NCI-H2196 treated with DMSO at 0.1 percent for 48 hours (cell line): ENCODE measurements at regions not wholly inside any gene's neighbourhood (a gene's known extent, or its start where the extent isn't known, plus 50 kb on each side); places are given as distances from the start of the nearest gene placed in this dataset.
"Not testable (repeated sequence)": the region's sequence is repeated elsewhere in the genome, so short reads cannot be mapped to it uniquely, and the experiment has no call there.

Source experiments
- DNase-seq: peaks from one replicate; lab custom pipeline; 2025; ENCODE audit not compliant: unreplicated experiment; lab: John Stamatoyannopoulos, UW

- DNase-seq = no peak
Observed at GRCh38 chr13:71017607-71018006, 849.4 kb downstream of the DACH1 start.

GRCh38 chr13:71015516-71015915, 851.5 kb downstream of the DACH1 start:
- no peak for DNase-seq

- no peak for DNase-seq
Observed at GRCh38 chr13:71015021-71015420, 852.0 kb downstream of the DACH1 start.

- DNase-seq = no peak
Observed at GRCh38 chr13:71005919-71006318, 861.1 kb downstream of the DACH1 start.

- DNase-seq = no peak
Observed at GRCh38 chr13:70995338-70995737, 871.7 kb downstream of the DACH1 start.

GRCh38 chr13:70994191-70994590, 872.8 kb downstream of the DACH1 start:
- no peak for DNase-seq

GRCh38 chr13:70987043-70987442, 878.8 kb upstream of the KLHL1 start:
- DNase-seq = no peak

GRCh38 chr13:70985371-70985770, 877.1 kb upstream of the KLHL1 start:
- no peak for DNase-seq

GRCh38 chr13:70981219-70981618, 873.0 kb upstream of the KLHL1 start:
- not testable (repeated sequence) for DNase-seq

- no peak for DNase-seq
Observed at GRCh38 chr13:70969321-70969720, 861.1 kb upstream of the KLHL1 start.

- no peak for DNase-seq
Observed at GRCh38 chr13:70967564-70967963, 859.3 kb upstream of the KLHL1 start.

GRCh38 chr13:70964874-70965273, 856.6 kb upstream of the KLHL1 start:
- DNase-seq = no peak

GRCh38 chr13:70964124-70964523, 855.9 kb upstream of the KLHL1 start:
- DNase-seq = no peak

GRCh38 chr13:70960841-70961443, 852.7 kb upstream of the KLHL1 start:
- peak; percentile 3 for DNase-seq

GRCh38 chr13:70959035-70959775, 851.0 kb upstream of the KLHL1 start:
- no peak for DNase-seq

- no peak for DNase-seq
Observed at GRCh38 chr13:70955887-70956286, 847.6 kb upstream of the KLHL1 start.

GRCh38 chr13:70950664-70951063, 842.4 kb upstream of the KLHL1 start:
- DNase-seq = no peak

GRCh38 chr13:70945506-70945905, 837.3 kb upstream of the KLHL1 start:
- DNase-seq = no peak

GRCh38 chr13:70941454-70941853, 833.2 kb upstream of the KLHL1 start:
- no peak for DNase-seq

GRCh38 chr13:70938462-70938861, 830.2 kb upstream of the KLHL1 start:
- no peak for DNase-seq

- DNase-seq = no peak
Observed at GRCh38 chr13:70932511-70932910, 824.3 kb upstream of the KLHL1 start.

GRCh38 chr13:70923863-70924752, 815.9 kb upstream of the KLHL1 start:
- no peak for DNase-seq
